ENCODE measurements at regions not wholly inside any gene's neighbourhood (a gene's known extent, or its start where the extent isn't known, plus 50 kb on each side); places are given as distances from the start of the nearest gene placed in this dataset.

GRCh38 chr11:97225794-97226193 lies 836.0 kb downstream of the JRKL start:
- H3K79me2 ChIP-seq (ENCODE audit: low read depth) = no peaks in the 10 kb centered on the region
- H3K36me3 ChIP-seq (ENCODE audit: low read depth) = no peaks in the 10 kb centered on the region
- no peak overlapping the region for H3K4me3 ChIP-seq
- no peaks in the 10 kb centered on the region for H3K9me3 ChIP-seq (ENCODE audit: insufficient read depth, low read depth)
- H3K9me2 ChIP-seq (ENCODE audit: insufficient read depth) = no peaks in the 10 kb centered on the region
- ChIA-PET CTCF (interaction anchor here (0.6 kb wide), 1 partner anchor 1742 kb away, joined by 7 read pairs; no protein-coding TSS in a partner anchor), POLR2A (ENCODE audit: unreplicated experiment) (no interaction called here)
- TF ChIP-seq, protein P1, sequence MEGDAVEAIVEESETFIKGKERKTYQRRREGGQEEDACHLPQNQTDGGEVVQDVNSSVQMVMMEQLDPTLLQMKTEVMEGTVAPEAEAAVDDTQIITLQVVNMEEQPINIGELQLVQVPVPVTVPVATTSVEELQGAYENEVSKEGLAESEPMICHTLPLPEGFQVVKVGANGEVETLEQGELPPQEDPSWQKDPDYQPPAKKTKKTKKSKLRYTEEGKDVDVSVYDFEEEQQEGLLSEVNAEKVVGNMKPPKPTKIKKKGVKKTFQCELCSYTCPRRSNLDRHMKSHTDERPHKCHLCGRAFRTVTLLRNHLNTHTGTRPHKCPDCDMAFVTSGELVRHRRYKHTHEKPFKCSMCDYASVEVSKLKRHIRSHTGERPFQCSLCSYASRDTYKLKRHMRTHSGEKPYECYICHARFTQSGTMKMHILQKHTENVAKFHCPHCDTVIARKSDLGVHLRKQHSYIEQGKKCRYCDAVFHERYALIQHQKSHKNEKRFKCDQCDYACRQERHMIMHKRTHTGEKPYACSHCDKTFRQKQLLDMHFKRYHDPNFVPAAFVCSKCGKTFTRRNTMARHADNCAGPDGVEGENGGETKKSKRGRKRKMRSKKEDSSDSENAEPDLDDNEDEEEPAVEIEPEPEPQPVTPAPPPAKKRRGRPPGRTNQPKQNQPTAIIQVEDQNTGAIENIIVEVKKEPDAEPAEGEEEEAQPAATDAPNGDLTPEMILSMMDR (conservative IDR thresholded peaks at IDR 0.05) = no peak
- TF ChIP-seq EZH2 (IDR thresholded peaks at IDR 0.05; ENCODE audit: low read depth) = no peak
- H3K27ac ChIP-seq = no peak overlapping the region
- intact Hi-C loops (cut with micrococcal nuclease; ENCODE audit: unreplicated experiment) = no loop called here
- H3K4me1 ChIP-seq (replicated peaks; ENCODE audit: insufficient read depth) = no peaks in the 10 kb centered on the region
- H4K20me1 ChIP-seq (ENCODE audit: insufficient read depth) = no peaks in the 10 kb centered on the region
- no peak for DNase-seq
- no TSS peak for BruUV-seq (replicated peaks)
- H3K4me2 ChIP-seq = no peak overlapping the region
- H3K27me3 ChIP-seq (ENCODE audit: insufficient read depth, low read depth) = no peaks in the 10 kb centered on the region
- H2AFZ ChIP-seq = no peak overlapping the region
- no peaks in the 10 kb centered on the region for H3F3A ChIP-seq (ENCODE audit: insufficient read depth, low read depth)

DNA sequence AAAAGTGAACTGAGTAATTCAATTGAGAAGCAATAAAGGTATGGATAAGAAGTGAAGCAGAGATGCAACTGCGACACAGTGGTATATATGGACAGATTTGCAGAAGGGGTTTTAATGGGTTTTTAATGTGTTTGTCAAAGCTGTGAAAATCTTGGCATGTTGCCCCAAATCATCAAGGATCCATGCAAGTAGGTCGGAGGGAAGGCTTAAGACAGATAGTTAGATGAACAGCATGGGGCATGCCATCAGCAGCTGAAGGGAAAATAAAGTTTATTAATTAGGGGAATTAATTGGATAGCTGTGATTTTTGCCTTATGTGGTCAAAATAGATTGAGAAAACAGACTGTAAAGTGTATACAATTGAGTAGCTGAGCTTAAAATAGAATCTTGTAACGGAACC lies 840.1 kb downstream of the JRKL start:
- no peak for DNase-seq
- Histone ChIP-seq H3K4me2 (no peak overlapping the region), H3K9me3 (ENCODE audit: insufficient read depth, low read depth) (no peaks in the 10 kb centered on the region), H3K27me3 (ENCODE audit: insufficient read depth, low read depth) (no peaks in the 10 kb centered on the region), H3K4me3 (no peak overlapping the region), H3K4me1 (replicated peaks; ENCODE audit: insufficient read depth) (no peaks in the 10 kb centered on the region), H2AFZ (no peak overlapping the region), H3K9me2 (ENCODE audit: insufficient read depth) (no peaks in the 10 kb centered on the region), H3K79me2 (ENCODE audit: low read depth) (no peaks in the 10 kb centered on the region), H3K27ac (no peak overlapping the region), H4K20me1 (ENCODE audit: insufficient read depth) (no peaks in the 10 kb centered on the region), H3K36me3 (ENCODE audit: low read depth) (no peaks in the 10 kb centered on the region), H3F3A (ENCODE audit: insufficient read depth, low read depth) (no peaks in the 10 kb centered on the region)
- intact Hi-C loops (cut with micrococcal nuclease; ENCODE audit: unreplicated experiment) = no loop called here
- POLR2A ChIA-PET (ENCODE audit: unreplicated experiment) = no interaction called here
- TF ChIP-seq EZH2 (IDR thresholded peaks at IDR 0.05; ENCODE audit: low read depth) = no peak
- TF ChIP-seq, protein P1 (conservative IDR thresholded peaks at IDR 0.05) = no peak
- no TSS peak for BruUV-seq (replicated peaks)
- CTCF ChIA-PET = no interaction called here

DNA sequence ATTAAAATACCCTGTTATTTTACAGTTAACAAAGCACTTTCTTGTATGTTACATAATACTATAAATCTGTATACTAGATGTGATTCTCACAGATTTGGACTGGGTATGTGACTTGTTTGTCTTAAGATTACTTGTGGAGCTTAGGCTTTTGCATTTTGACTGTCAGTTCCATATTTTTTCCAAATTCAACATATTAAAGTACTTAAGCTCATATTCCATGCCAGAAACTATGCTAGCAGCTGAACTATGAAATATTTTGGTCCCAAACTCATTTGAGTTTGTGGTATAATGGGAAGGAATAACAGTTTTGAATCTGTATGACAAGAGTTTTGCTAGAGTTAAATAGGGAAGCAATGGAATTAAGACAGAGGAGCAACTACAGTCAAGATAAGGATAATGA lies 841.4 kb downstream of the JRKL start:
- Histone ChIP-seq H3K9me3 (ENCODE audit: insufficient read depth, low read depth) (no peaks in the 10 kb centered on the region), H3F3A (ENCODE audit: insufficient read depth, low read depth) (no peaks in the 10 kb centered on the region), H3K79me2 (ENCODE audit: low read depth) (no peaks in the 10 kb centered on the region), H3K27me3 (ENCODE audit: insufficient read depth, low read depth) (no peaks in the 10 kb centered on the region), H4K20me1 (ENCODE audit: insufficient read depth) (no peaks in the 10 kb centered on the region), H3K9me2 (ENCODE audit: insufficient read depth) (no peaks in the 10 kb centered on the region), H3K4me1 (replicated peaks; ENCODE audit: insufficient read depth) (no peaks in the 10 kb centered on the region), H3K36me3 (ENCODE audit: low read depth) (no peaks in the 10 kb centered on the region), H3K27ac (no peak overlapping the region), H2AFZ (no peak overlapping the region), H3K4me2 (no peak overlapping the region), H3K4me3 (no peak overlapping the region)
- intact Hi-C loops (cut with micrococcal nuclease; ENCODE audit: unreplicated experiment) = no loop called here
- no TSS peak for BruUV-seq (replicated peaks)
- CTCF ChIA-PET = no interaction called here
- TF ChIP-seq, protein P1 (conservative IDR thresholded peaks at IDR 0.05) = no peak
- no peak for TF ChIP-seq EZH2 (IDR thresholded peaks at IDR 0.05; ENCODE audit: low read depth)
- DNase-seq = no peak
- POLR2A ChIA-PET (ENCODE audit: unreplicated experiment) = no interaction called here

Data from PC-9 (cell line).